SJSA1 (cell line): ENCODE measurements at regions not wholly inside any gene's neighbourhood (a gene's known extent, or its start where the extent isn't known, plus 50 kb on each side); places are given as distances from the start of the nearest gene placed in this dataset.

ENCODE experiments used
- DNase-seq, 2 experiments: peaks; one replicate each; pipeline ENCODE4 v3.0.0-alpha.2; 2015 to 2020; ENCODE audit warnings: low spot score in 2 of 2, low read depth in 1 of 2
- H3K27ac ChIP-seq: fragments of 250-450 bp; sonication (Bioruptor Pico); 2 replicates; pipeline ENCODE4 v1.5.1; 2020; ENCODE audit warnings: mild to moderate bottlenecking, moderate library complexity
- H3K27me3 ChIP-seq: fragments of 250-450 bp; sonication (Bioruptor Pico); replicated peaks from 2 replicates; pipeline ENCODE4 v1.5.1; 2020; ENCODE audit warnings: mild to moderate bottlenecking, moderate library complexity
- H3K36me3 ChIP-seq: fragments of 250-450 bp; sonication (Bioruptor Pico); 2 replicates; pipeline ENCODE4 v1.5.1; 2020; ENCODE audit warnings: mild to moderate bottlenecking
- H3K4me1 ChIP-seq: fragments of 250-450 bp; sonication (Bioruptor Pico); replicated peaks from 2 replicates; pipeline ENCODE4 v1.6.1; 2021; ENCODE audit warnings: mild to moderate bottlenecking
- H3K4me3 ChIP-seq: fragments of 250-450 bp; sonication (Bioruptor Pico); 2 replicates; pipeline ENCODE4 v1.5.1; 2020; ENCODE audit warnings: mild to moderate bottlenecking
- H3K9me3 ChIP-seq: fragments of 250-450 bp; sonication (Bioruptor Pico); replicated peaks from 2 replicates; pipeline ENCODE4 v1.5.1; 2020; ENCODE audit warnings: mild to moderate bottlenecking

- H3K27ac ChIP-seq: no peak overlapping the region
- H3K27me3 ChIP-seq: no peaks in the 10 kb centered on the region
- peaks cover under 1% of the 10 kb centered on the region for H3K9me3 ChIP-seq
- DNase-seq: no peak
- H3K36me3 ChIP-seq: no peaks in the 10 kb centered on the region
- peaks cover 14% of the 10 kb centered on the region for H3K4me1 ChIP-seq
- no peak overlapping the region for H3K4me3 ChIP-seq
Measured at GRCh38 chr7:81648716-81649115, 121.1 kb downstream of the HGF start.

GRCh38 chr7:81645435-81645834, 124.4 kb downstream of the HGF start:
- Histone ChIP-seq H3K36me3 (no peaks in the 10 kb centered on the region), H3K27me3 (no peaks in the 10 kb centered on the region), H3K9me3 (no peaks in the 10 kb centered on the region), H3K4me3 (no peak overlapping the region), H3K4me1 (peaks cover 14% of the 10 kb centered on the region), H3K27ac (peak overlapping the region; percentile 29)
- peak; percentile 63 to 80 for DNase-seq

- Histone ChIP-seq H3K27ac (no peak overlapping the region), H3K9me3 (no peaks in the 10 kb centered on the region), H3K27me3 (no peaks in the 10 kb centered on the region), H3K4me3 (no peak overlapping the region), H3K4me1 (peaks cover 18% of the 10 kb centered on the region), H3K36me3 (no peaks in the 10 kb centered on the region)
- DNase-seq: no peak
Measured at GRCh38 chr7:81641873-81642272, 128.0 kb downstream of the HGF start.

GRCh38 chr7:81638198-81638597, 131.6 kb downstream of the HGF start:
- Histone ChIP-seq H3K36me3 (no peaks in the 10 kb centered on the region), H3K4me1 (peaks cover 4% of the 10 kb centered on the region; the same call in 1 of the 2 replicates), H3K27me3 (no peaks in the 10 kb centered on the region), H3K9me3 (no peaks in the 10 kb centered on the region), H3K4me3 (no peak overlapping the region), H3K27ac (no peak overlapping the region)
- peak in 1 of 2 experiments; percentile 7 for DNase-seq

- H3K9me3 ChIP-seq: no peaks in the 10 kb centered on the region
- H3K4me1 ChIP-seq: peaks cover 4% of the 10 kb centered on the region; the same call in 1 of the 2 replicates
- DNase-seq: no peak
- no peaks in the 10 kb centered on the region for H3K27me3 ChIP-seq
- no peak overlapping the region for H3K27ac ChIP-seq
- H3K4me3 ChIP-seq: no peak overlapping the region
- no peaks in the 10 kb centered on the region for H3K36me3 ChIP-seq
Measured at GRCh38 chr7:81637534-81637933, 132.3 kb downstream of the HGF start.

- DNase-seq: no peak
- H3K27me3 ChIP-seq: no peaks in the 10 kb centered on the region
- no peak overlapping the region for H3K27ac ChIP-seq
- H3K9me3 ChIP-seq: no peaks in the 10 kb centered on the region
- no peaks in the 10 kb centered on the region for H3K36me3 ChIP-seq
- H3K4me1 ChIP-seq: no peaks in the 10 kb centered on the region
- H3K4me3 ChIP-seq: no peak overlapping the region
Measured at GRCh38 chr7:81632418-81632817, 137.4 kb downstream of the HGF start.

GRCh38 chr7:81630600-81630999, 139.2 kb downstream of the HGF start:
- Histone ChIP-seq H3K36me3 (no peaks in the 10 kb centered on the region), H3K9me3 (no peaks in the 10 kb centered on the region), H3K27me3 (no peaks in the 10 kb centered on the region), H3K4me3 (no peak overlapping the region), H3K27ac (no peak overlapping the region), H3K4me1 (no peaks in the 10 kb centered on the region)
- DNase-seq: no peak

GRCh38 chr7:81629702-81630101, 140.1 kb downstream of the HGF start:
- Histone ChIP-seq H3K9me3 (no peaks in the 10 kb centered on the region), H3K4me3 (no peak overlapping the region), H3K27ac (no peak overlapping the region), H3K36me3 (no peaks in the 10 kb centered on the region), H3K27me3 (no peaks in the 10 kb centered on the region), H3K4me1 (peaks cover 4% of the 10 kb centered on the region)
- DNase-seq: no peak

GRCh38 chr7:81628951-81629350, 140.9 kb downstream of the HGF start:
- Histone ChIP-seq H3K27me3 (no peaks in the 10 kb centered on the region), H3K27ac (no peak overlapping the region), H3K36me3 (no peaks in the 10 kb centered on the region), H3K4me3 (no peak overlapping the region), H3K4me1 (peaks cover 12% of the 10 kb centered on the region), H3K9me3 (no peaks in the 10 kb centered on the region)
- DNase-seq: no peak

- H3K4me1 ChIP-seq: peaks cover 18% of the 10 kb centered on the region
- DNase-seq: no peak
- H3K27ac ChIP-seq: no peak overlapping the region
Measured at GRCh38 chr7:81627536-81628287, 142.1 kb downstream of the HGF start.

GRCh38 chr7:81626008-81626407, 143.8 kb downstream of the HGF start:
- no peaks in the 10 kb centered on the region for H3K27me3 ChIP-seq
- no peak overlapping the region for H3K4me3 ChIP-seq
- no peaks in the 10 kb centered on the region for H3K36me3 ChIP-seq
- no peak overlapping the region for H3K27ac ChIP-seq
- no peaks in the 10 kb centered on the region for H3K9me3 ChIP-seq
- peaks cover 18% of the 10 kb centered on the region for H3K4me1 ChIP-seq
- DNase-seq: no peak

More at GRCh38 chr7:81627536-81628287, 142.1 kb downstream of the HGF start:
- H3K36me3 ChIP-seq: no peaks in the 10 kb centered on the region
- no peak overlapping the region for H3K4me3 ChIP-seq
- H3K27me3 ChIP-seq: no peaks in the 10 kb centered on the region
- H3K9me3 ChIP-seq: no peaks in the 10 kb centered on the region

GRCh38 chr7:81624650-81625631, 144.9 kb downstream of the HGF start:
- no peak for DNase-seq
- H3K4me3 ChIP-seq: no peak overlapping the region

GRCh38 chr7:81624021-81624592, 145.7 kb downstream of the HGF start:
- peak in 1 of 2 experiments; percentile 31 for DNase-seq
- no peaks in the 10 kb centered on the region for H3K36me3 ChIP-seq
- H3K4me3 ChIP-seq: no peak overlapping the region
- no peaks in the 10 kb centered on the region for H3K27me3 ChIP-seq
- no peaks in the 10 kb centered on the region for H3K9me3 ChIP-seq
- peaks cover 20% of the 10 kb centered on the region for H3K4me1 ChIP-seq
- H3K27ac ChIP-seq: peak overlapping the region; percentile 20; the same call in 1 of the 2 replicates

More at GRCh38 chr7:81624650-81625631, 144.9 kb downstream of the HGF start:
- Histone ChIP-seq H3K4me1 (peaks cover 18% of the 10 kb centered on the region), H3K27me3 (no peaks in the 10 kb centered on the region), H3K9me3 (no peaks in the 10 kb centered on the region), H3K27ac (no peak overlapping the region), H3K36me3 (no peaks in the 10 kb centered on the region)
